ENCODE measurements at regions not wholly inside any gene's neighbourhood (a gene's known extent, or its start where the extent isn't known, plus 50 kb on each side); places are given as distances from the start of the nearest gene placed in this dataset.

DNA sequence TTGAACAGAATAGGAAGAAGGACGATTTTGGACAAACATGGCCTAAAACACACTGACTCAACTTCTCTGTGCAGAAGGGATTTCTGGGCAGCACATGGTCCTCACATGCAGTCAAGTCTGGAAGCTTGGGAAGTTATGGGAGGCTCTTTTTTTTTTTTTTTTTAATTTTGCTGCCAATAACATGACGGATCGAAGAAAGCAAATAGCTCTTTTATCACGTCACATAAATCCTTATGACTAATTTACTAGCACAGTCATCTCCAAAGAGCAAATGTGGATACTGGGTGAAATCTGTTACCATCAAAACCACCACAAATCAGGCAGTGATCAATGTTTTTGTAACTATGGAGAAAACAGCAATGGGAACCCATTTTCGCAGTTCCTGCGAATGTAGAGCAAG, 193.3 kb upstream of the FAM9B start:
- no peaks in the 10 kb centered on the region for H3K27me3 ChIP-seq
- H3K9me3 ChIP-seq: no peaks in the 10 kb centered on the region
- no peak for DNase-seq (ENCODE audit: low spot score in 2 of 2)
- H3K4me3 ChIP-seq: no peak overlapping the region
- 84% methylated on average over 6 of the region's 6 CpGs for WGBS
- TF ChIP-seq POLR2A (IDR thresholded peaks at IDR 0.05) (no peak), POLR2AphosphoS5 (IDR thresholded peaks at IDR 0.05) (no peak), EP300 (IDR thresholded peaks at IDR 0.05) (no peak)
- TF ChIP-seq, protein P1, sequence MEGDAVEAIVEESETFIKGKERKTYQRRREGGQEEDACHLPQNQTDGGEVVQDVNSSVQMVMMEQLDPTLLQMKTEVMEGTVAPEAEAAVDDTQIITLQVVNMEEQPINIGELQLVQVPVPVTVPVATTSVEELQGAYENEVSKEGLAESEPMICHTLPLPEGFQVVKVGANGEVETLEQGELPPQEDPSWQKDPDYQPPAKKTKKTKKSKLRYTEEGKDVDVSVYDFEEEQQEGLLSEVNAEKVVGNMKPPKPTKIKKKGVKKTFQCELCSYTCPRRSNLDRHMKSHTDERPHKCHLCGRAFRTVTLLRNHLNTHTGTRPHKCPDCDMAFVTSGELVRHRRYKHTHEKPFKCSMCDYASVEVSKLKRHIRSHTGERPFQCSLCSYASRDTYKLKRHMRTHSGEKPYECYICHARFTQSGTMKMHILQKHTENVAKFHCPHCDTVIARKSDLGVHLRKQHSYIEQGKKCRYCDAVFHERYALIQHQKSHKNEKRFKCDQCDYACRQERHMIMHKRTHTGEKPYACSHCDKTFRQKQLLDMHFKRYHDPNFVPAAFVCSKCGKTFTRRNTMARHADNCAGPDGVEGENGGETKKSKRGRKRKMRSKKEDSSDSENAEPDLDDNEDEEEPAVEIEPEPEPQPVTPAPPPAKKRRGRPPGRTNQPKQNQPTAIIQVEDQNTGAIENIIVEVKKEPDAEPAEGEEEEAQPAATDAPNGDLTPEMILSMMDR (IDR thresholded peaks at IDR 0.05): no peak
- H3K27ac ChIP-seq: no peak overlapping the region
- H3K36me3 ChIP-seq: no peaks in the 10 kb centered on the region
- H3K4me1 ChIP-seq: no peaks in the 10 kb centered on the region

GRCh38 chrX:9231491-9231890, 197.6 kb upstream of the FAM9B start:
- H3K27me3 ChIP-seq: no peaks in the 10 kb centered on the region
- H3K9me3 ChIP-seq: no peaks in the 10 kb centered on the region
- DNase-seq (ENCODE audit: low spot score in 2 of 2): no peak
- TF ChIP-seq, protein P1 (IDR thresholded peaks at IDR 0.05): no peak
- TF ChIP-seq POLR2A (IDR thresholded peaks at IDR 0.05) (no peak), POLR2AphosphoS5 (IDR thresholded peaks at IDR 0.05) (no peak), EP300 (IDR thresholded peaks at IDR 0.05) (no peak)
- 71% methylated on average over 5 of the region's 5 CpGs for WGBS
- no peak overlapping the region for H3K4me3 ChIP-seq
- H3K36me3 ChIP-seq: no peaks in the 10 kb centered on the region
- peaks cover 3% of the 10 kb centered on the region for H3K4me1 ChIP-seq
- H3K27ac ChIP-seq: no peak overlapping the region

DNA sequence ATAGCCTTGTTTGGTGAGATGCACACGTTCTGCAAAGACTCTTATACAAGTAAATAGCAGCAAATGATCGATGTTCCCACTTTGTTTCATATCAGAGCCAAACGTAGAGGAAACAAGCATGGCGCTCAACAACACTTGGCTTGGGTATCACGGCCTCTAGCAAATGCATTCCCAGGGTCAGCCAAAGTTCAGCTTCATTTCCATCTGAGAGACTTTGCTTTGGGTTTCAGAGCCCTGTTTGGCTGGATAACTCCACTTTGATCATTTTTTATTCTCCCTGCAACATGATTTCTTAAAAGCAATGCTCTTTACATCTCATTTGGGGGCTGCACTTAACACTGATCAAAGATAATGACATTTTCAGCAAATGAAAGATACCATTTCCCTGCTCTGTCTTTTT, 199.2 kb upstream of the FAM9B start:
- WGBS: 28% methylated on average over 5 of the region's 5 CpGs
- H3K9me3 ChIP-seq: no peaks in the 10 kb centered on the region
- no peak overlapping the region for H3K27ac ChIP-seq
- H3K4me1 ChIP-seq: peaks cover 3% of the 10 kb centered on the region
- no peaks in the 10 kb centered on the region for H3K36me3 ChIP-seq
- no peaks in the 10 kb centered on the region for H3K27me3 ChIP-seq
- no peak for DNase-seq (ENCODE audit: low spot score in 2 of 2)
- no peak overlapping the region for H3K4me3 ChIP-seq
- TF ChIP-seq POLR2A (IDR thresholded peaks at IDR 0.05) (no peak), POLR2AphosphoS5 (IDR thresholded peaks at IDR 0.05) (no peak), EP300 (IDR thresholded peaks at IDR 0.05) (no peak)
- TF ChIP-seq, protein P1 (IDR thresholded peaks at IDR 0.05): no peak

DNA sequence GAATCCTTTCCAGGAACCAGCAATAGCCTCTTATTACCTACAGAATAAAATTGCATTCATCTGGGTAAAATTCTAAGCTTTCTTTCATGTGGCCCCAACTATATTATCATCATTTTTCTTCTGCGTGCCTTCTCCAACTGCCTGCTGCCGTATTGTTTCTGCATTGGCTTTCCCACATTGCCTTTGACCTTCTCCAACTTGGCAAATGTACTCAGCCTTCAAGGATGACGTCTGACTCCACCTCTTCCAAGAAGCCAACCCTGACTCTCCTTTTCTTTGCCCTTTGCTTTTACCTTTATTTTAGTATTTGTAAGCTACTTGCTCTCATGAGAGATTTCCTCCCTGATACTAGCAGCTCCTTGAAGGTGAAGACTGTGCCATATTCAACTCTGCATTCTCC, 200.4 kb upstream of the FAM9B start:
- no peak overlapping the region for H3K27ac ChIP-seq
- no peaks in the 10 kb centered on the region for H3K9me3 ChIP-seq
- peaks cover 3% of the 10 kb centered on the region for H3K4me1 ChIP-seq
- DNase-seq (ENCODE audit: low spot score in 2 of 2): no peak
- H3K36me3 ChIP-seq: no peaks in the 10 kb centered on the region
- 85% methylated on average over 3 of the region's 3 CpGs for WGBS
- H3K4me3 ChIP-seq: no peak overlapping the region
- no peak for TF ChIP-seq POLR2AphosphoS5 (IDR thresholded peaks at IDR 0.05)
- no peak for TF ChIP-seq EP300 (IDR thresholded peaks at IDR 0.05)
- TF ChIP-seq, protein P1 (IDR thresholded peaks at IDR 0.05): no peak
- TF ChIP-seq POLR2A (IDR thresholded peaks at IDR 0.05): no peak
- H3K27me3 ChIP-seq: no peaks in the 10 kb centered on the region

DNA sequence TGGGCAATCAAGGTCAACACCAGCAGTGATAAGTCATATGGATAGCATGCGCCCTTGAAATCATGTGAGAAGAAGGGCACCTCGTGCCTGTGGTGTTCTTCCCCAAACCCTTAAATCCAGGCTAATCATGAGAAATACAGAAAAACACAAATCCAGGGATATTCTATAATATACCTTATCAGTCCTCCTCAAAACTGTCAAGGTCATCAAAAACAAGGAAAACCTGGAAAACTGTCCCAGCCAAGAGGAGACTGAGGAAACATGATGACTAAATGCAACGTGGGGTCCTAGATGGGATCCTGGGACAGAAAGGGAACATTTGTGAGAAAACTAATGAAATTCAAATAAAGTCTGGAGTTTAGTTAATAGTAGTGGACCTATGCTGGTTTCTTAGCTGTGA, 201.8 kb upstream of the FAM9B start:
- WGBS: 88% methylated on average over 3 of the region's 3 CpGs
- TF ChIP-seq, protein P1 (IDR thresholded peaks at IDR 0.05): no peak
- no peak for TF ChIP-seq POLR2A (IDR thresholded peaks at IDR 0.05)
- no peak for TF ChIP-seq POLR2AphosphoS5 (IDR thresholded peaks at IDR 0.05)
- no peak for TF ChIP-seq EP300 (IDR thresholded peaks at IDR 0.05)
- Histone ChIP-seq H3K4me1 (peaks cover 3% of the 10 kb centered on the region), H3K27ac (no peak overlapping the region), H3K27me3 (no peaks in the 10 kb centered on the region), H3K4me3 (no peak overlapping the region), H3K36me3 (no peaks in the 10 kb centered on the region), H3K9me3 (no peaks in the 10 kb centered on the region)
- DNase-seq (ENCODE audit: low spot score in 2 of 2): no peak

Measured in suprapubic skin (tissue), 4 donors.